Neural cell (in vitro differentiated cells): ENCODE measurements at regions not wholly inside any gene's neighbourhood (a gene's known extent, or its start where the extent isn't known, plus 50 kb on each side); places are given as distances from the start of the nearest gene placed in this dataset.

Source experiments
- H2AFZ ChIP-seq: fragments of 200-600, 300-800 bp; sonication (generic), shearing (Covaris generic); 2 replicates; pipeline ENCODE4 v1.6.0; 2014; ENCODE audit warnings: low read depth, mild to moderate bottlenecking, antibody characterized with exemption, low read length, moderate library complexity
- H3F3A ChIP-seq: fragments of 200-600 bp; shearing (Covaris generic); 2 replicates; pipeline ENCODE4 v1.6.1; 2016; ENCODE audit warnings: mild to moderate bottlenecking, moderate library complexity, mixed read lengths, antibody characterized with exemption, low read length; ENCODE audit not compliant: insufficient read depth, poor library complexity, severe bottlenecking
- H3K27ac ChIP-seq: fragments of 200-600, 300-800 bp; sonication (generic), shearing (Covaris generic); 2 replicates; pipeline ENCODE4 v1.5.1; 2014; ENCODE audit warnings: mild to moderate bottlenecking, low read length, moderate library complexity
- H3K27me3 ChIP-seq: fragments of 300-800, 200-600 bp; sonication (generic), shearing (Covaris generic); 2 replicates; pipeline ENCODE4 v1.6.0; 2014; ENCODE audit warnings: mild to moderate bottlenecking, low read depth, low read length, moderate library complexity; ENCODE audit not compliant: insufficient read depth
- H3K36me3 ChIP-seq: fragments of 300-800, 200-600 bp; sonication (generic), shearing (Covaris generic); 2 replicates; pipeline ENCODE4 v1.5.1; 2014; ENCODE audit warnings: mild to moderate bottlenecking, antibody characterized with exemption, low read length, moderate library complexity; ENCODE audit not compliant: insufficient read depth
- H3K4me2 ChIP-seq: fragments of 300-800, 200-600 bp; sonication (generic), shearing (Covaris generic); 2 replicates; pipeline ENCODE4 v1.6.0; 2014; ENCODE audit warnings: mild to moderate bottlenecking, low read length
- H3K4me3 ChIP-seq: fragments of 300-800, 200-600 bp; sonication (generic), shearing (Covaris generic); 2 replicates; pipeline ENCODE4 v1.5.1; 2014; ENCODE audit warnings: mild to moderate bottlenecking, low read length, moderate library complexity
- H3K79me2 ChIP-seq: fragments of 200-600 bp; shearing (Covaris generic); replicated peaks from 2 replicates; pipeline ENCODE4 v1.6.0; 2014; ENCODE audit warnings: mild to moderate bottlenecking, low read length, moderate library complexity; ENCODE audit not compliant: insufficient read depth
- H3K9ac ChIP-seq: fragments of 300-800, 200-600 bp; sonication (generic), shearing (Covaris generic); 2 replicates; pipeline ENCODE4 v1.6.1; 2016; ENCODE audit warnings: mild to moderate bottlenecking, low read length, mixed read lengths
- H3K9me2 ChIP-seq: fragments of 200-600 bp; shearing (Covaris generic); 2 replicates; pipeline ENCODE4 v1.6.1; 2016; ENCODE audit warnings: mild to moderate bottlenecking, low read length, mixed read lengths; ENCODE audit not compliant: insufficient read depth
- H3K9me3 ChIP-seq: fragments of 200-600, 300-800 bp; sonication (generic), shearing (Covaris generic); 2 replicates; pipeline ENCODE4 v1.6.1; 2016; ENCODE audit warnings: mild to moderate bottlenecking, mixed run types, low read length, moderate library complexity, mixed read lengths
- H4K20me1 ChIP-seq: fragments of 200-600 bp; shearing (Covaris generic); 2 replicates; pipeline ENCODE4 v1.6.1; 2016; ENCODE audit warnings: mild to moderate bottlenecking, mixed run types; ENCODE audit not compliant: insufficient read depth
- EP300 ChIP-seq: fragments of 450-650 bp; conservative IDR thresholded peaks from 2 replicates; pipeline ENCODE4 v1.6.1; 2014; ENCODE audit warnings: antibody characterized with exemption, mild to moderate bottlenecking, moderate library complexity; ENCODE audit not compliant: poor library complexity, severe bottlenecking
- EZH2 ChIP-seq: fragments of 200-600, 300-800 bp; shearing (Covaris generic), sonication (generic); IDR thresholded peaks from 2 replicates; pipeline ENCODE4 v1.6.1; 2014; ENCODE audit warnings: antibody characterized with exemption, low read length, borderline replicate concordance, mild to moderate bottlenecking; ENCODE audit not compliant: insufficient read depth, poor library complexity, severe bottlenecking
- MXI1 ChIP-seq: fragments of 450-650 bp; conservative IDR thresholded peaks from 2 replicates; pipeline ENCODE4 v1.6.1; 2014; ENCODE audit warnings: antibody characterized with exemption, mild to moderate bottlenecking; ENCODE audit not compliant: poor library complexity, severe bottlenecking
- POLR2AphosphoS5 ChIP-seq: IDR thresholded peaks from 2 replicates; pipeline ENCODE4 v1.6.1; 2012
- RAD21 ChIP-seq: fragments of 450-650 bp; conservative IDR thresholded peaks from 2 replicates; pipeline ENCODE4 v1.6.1; 2014; ENCODE audit warnings: antibody characterized with exemption, mild to moderate bottlenecking, moderate library complexity
- SMC3 ChIP-seq: fragments of 450-650 bp; conservative IDR thresholded peaks from 2 replicates; pipeline ENCODE4 v1.6.1; 2014; ENCODE audit warnings: antibody characterized with exemption, mild to moderate bottlenecking, moderate library complexity; ENCODE audit not compliant: poor library complexity
- TAF1 ChIP-seq: IDR thresholded peaks from 2 replicates; pipeline ENCODE4 v1.6.1; 2012; ENCODE audit warnings: low read depth
- TF ChIP-seq, protein P1 (sequence below): IDR thresholded peaks from 2 replicates; pipeline ENCODE4 v1.6.1; 2012; ENCODE audit warnings: borderline replicate concordance
- TF ChIP-seq, protein P2 (sequence below): fragments of 450-650 bp; IDR thresholded peaks from 2 replicates; pipeline ENCODE4 v1.5.1; 2014; ENCODE audit warnings: antibody characterized with exemption, mild to moderate bottlenecking, moderate library complexity; ENCODE audit not compliant: poor library complexity, severe bottlenecking

DNA sequence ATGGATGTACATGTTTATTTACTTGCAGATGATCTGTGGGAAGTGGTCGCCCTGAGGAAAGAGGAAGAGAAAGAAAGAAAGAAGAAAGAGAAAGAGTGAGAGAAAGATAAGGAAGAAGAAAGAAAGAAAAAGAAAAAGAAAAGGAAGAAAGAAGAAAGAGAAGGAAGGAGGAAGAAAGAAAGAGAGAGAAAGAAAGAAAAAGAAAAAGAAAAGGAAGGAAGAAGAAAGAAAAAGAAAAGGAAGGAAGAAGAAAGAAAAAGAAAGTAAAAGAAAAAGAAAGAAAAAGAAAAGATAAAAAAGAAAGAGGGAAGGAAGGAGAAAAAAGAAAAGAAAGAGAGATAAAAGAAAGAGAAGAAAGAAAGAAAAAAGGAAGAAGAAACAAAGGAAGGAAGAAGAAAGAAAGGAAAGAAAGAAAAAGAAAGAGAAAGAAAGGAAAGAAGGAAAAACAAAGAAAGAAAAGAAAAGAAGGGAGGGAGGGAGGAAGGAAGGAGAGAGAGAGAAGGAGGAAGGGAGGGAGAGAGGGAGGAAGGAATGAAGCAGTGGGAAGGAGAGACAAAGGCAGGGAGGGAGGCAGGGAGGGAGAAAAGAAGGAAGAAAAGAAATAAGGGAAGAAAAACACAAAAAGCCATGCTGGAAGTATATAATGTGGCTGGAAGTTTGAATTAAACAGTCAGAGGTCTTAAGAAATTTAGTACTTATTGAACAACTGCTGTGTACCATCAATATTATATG is 976.6 kb downstream of the FAM181B start:
- TF ChIP-seq RAD21, result no peak
- TF ChIP-seq SMC3, result no peak
- Histone ChIP-seq H3K4me2 (no peak overlapping the region), H3K27me3 (no peaks in the 10 kb centered on the region), H4K20me1 (no peaks in the 10 kb centered on the region), H3F3A (no peaks in the 10 kb centered on the region), H3K27ac (no peak overlapping the region), H3K9ac (no peak overlapping the region), H2AFZ (no peak overlapping the region), H3K36me3 (no peaks in the 10 kb centered on the region), H3K4me3 (no peak overlapping the region), H3K79me2 (no peaks in the 10 kb centered on the region), H3K9me3 (no peaks in the 10 kb centered on the region), H3K9me2 (no peaks in the 10 kb centered on the region)

DNA sequence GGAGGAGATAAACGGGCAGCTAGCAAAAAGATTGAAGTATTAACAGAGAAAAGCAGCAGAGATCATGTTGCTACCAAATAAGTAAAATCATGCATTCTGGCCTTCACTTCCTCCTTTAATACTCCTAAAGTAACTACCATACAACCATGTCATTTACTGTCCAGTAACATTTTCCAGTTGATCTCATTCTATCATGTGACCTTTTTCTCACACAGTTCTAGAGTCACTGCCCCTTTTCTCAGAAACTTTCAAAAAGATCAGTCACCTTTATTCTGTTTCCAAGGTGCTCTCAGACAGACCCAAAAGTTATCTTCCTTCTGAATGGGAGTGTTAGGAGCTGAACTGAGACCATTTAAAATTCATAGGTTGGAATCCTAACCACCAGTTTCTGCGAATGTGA is 984.4 kb downstream of the FAM181B start:
- Histone ChIP-seq H3F3A (no peaks in the 10 kb centered on the region), H2AFZ (no peak overlapping the region), H3K9me2 (no peaks in the 10 kb centered on the region), H3K9ac (no peak overlapping the region), H3K4me2 (no peak overlapping the region), H3K4me3 (no peak overlapping the region), H4K20me1 (no peaks in the 10 kb centered on the region), H3K27ac (no peak overlapping the region), H3K9me3 (no peaks in the 10 kb centered on the region), H3K79me2 (no peaks in the 10 kb centered on the region), H3K36me3 (no peaks in the 10 kb centered on the region), H3K27me3 (no peaks in the 10 kb centered on the region)
- TF ChIP-seq POLR2AphosphoS5, result no peak
- no peak for TF ChIP-seq MXI1
- TF ChIP-seq TAF1, result no peak
- no peak for TF ChIP-seq RAD21
- TF ChIP-seq EP300, result no peak
- TF ChIP-seq SMC3, result no peak
- TF ChIP-seq EZH2, result no peak
- TF ChIP-seq, protein P1, sequence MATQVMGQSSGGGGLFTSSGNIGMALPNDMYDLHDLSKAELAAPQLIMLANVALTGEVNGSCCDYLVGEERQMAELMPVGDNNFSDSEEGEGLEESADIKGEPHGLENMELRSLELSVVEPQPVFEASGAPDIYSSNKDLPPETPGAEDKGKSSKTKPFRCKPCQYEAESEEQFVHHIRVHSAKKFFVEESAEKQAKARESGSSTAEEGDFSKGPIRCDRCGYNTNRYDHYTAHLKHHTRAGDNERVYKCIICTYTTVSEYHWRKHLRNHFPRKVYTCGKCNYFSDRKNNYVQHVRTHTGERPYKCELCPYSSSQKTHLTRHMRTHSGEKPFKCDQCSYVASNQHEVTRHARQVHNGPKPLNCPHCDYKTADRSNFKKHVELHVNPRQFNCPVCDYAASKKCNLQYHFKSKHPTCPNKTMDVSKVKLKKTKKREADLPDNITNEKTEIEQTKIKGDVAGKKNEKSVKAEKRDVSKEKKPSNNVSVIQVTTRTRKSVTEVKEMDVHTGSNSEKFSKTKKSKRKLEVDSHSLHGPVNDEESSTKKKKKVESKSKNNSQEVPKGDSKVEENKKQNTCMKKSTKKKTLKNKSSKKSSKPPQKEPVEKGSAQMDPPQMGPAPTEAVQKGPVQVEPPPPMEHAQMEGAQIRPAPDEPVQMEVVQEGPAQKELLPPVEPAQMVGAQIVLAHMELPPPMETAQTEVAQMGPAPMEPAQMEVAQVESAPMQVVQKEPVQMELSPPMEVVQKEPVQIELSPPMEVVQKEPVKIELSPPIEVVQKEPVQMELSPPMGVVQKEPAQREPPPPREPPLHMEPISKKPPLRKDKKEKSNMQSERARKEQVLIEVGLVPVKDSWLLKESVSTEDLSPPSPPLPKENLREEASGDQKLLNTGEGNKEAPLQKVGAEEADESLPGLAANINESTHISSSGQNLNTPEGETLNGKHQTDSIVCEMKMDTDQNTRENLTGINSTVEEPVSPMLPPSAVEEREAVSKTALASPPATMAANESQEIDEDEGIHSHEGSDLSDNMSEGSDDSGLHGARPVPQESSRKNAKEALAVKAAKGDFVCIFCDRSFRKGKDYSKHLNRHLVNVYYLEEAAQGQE, result no peak
- TF ChIP-seq, protein P2, sequence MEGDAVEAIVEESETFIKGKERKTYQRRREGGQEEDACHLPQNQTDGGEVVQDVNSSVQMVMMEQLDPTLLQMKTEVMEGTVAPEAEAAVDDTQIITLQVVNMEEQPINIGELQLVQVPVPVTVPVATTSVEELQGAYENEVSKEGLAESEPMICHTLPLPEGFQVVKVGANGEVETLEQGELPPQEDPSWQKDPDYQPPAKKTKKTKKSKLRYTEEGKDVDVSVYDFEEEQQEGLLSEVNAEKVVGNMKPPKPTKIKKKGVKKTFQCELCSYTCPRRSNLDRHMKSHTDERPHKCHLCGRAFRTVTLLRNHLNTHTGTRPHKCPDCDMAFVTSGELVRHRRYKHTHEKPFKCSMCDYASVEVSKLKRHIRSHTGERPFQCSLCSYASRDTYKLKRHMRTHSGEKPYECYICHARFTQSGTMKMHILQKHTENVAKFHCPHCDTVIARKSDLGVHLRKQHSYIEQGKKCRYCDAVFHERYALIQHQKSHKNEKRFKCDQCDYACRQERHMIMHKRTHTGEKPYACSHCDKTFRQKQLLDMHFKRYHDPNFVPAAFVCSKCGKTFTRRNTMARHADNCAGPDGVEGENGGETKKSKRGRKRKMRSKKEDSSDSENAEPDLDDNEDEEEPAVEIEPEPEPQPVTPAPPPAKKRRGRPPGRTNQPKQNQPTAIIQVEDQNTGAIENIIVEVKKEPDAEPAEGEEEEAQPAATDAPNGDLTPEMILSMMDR, result no peak
